Right lobe of liver (tissue), 6 donors: ENCODE measurements at regions not wholly inside any gene's neighbourhood (a gene's known extent, or its start where the extent isn't known, plus 50 kb on each side); places are given as distances from the start of the nearest gene placed in this dataset.

Experiments used
- ATAC-seq, 4 donors: fragments of 200-7000 bp; cut with Tn5 transposase; one replicate each; pipeline ENCODE4 v1.9.1; 2020; ENCODE audit warnings: mild to moderate bottlenecking in 4 of 4, moderate library complexity in 4 of 4
- DNase-seq, 3 donors: peaks; one replicate each; pipeline ENCODE4 v3.0.0-alpha.2; 2020
- H3K27ac ChIP-seq, 3 donors: fragments of 200-600 bp; one replicate each; pipeline ENCODE4 v1.8.0; 2022
- H3K27me3 ChIP-seq, 2 donors: fragments of 200-600 bp; one replicate each; pipeline ENCODE4 v1.8.0; 2022
- H3K36me3 ChIP-seq, 4 donors: fragments of 200-600 bp; sonication (generic) in 1 of 4; one replicate each; pipeline versions ENCODE4 v1.5.1 to v1.8.0; 2017 to 2022; ENCODE audit warnings: control low read depth in 1 of 4
- H3K4me1 ChIP-seq, 4 donors: fragments of 200-600 bp; sonication (generic) in 1 of 4; one replicate each; pipeline versions ENCODE4 v1.5.1 to v1.8.0; 2017 to 2022; ENCODE audit warnings: control low read depth in 1 of 4
- H3K4me3 ChIP-seq, 3 donors: fragments of 200-600 bp; one replicate each; pipeline ENCODE4 v1.8.0; 2022
- H3K9me3 ChIP-seq, 4 donors: fragments of 200-600 bp; sonication (generic) in 1 of 4; one replicate each; pipeline versions ENCODE4 v1.5.1 to v1.8.0; 2017 to 2022; ENCODE audit warnings: control low read depth in 1 of 4
- CTCF ChIP-seq, 4 donors: fragments of 200-600 bp in 3 of 4; fragments of 450-650 bp in 1 of 4; IDR thresholded peaks; one replicate each; pipeline versions ENCODE4 v1.5.1 to v1.8.0; 2016 to 2022; ENCODE audit warnings: antibody characterized with exemption in 4 of 4, mild to moderate bottlenecking in 2 of 4
- POLR2A ChIP-seq: fragments of 450-650 bp; IDR thresholded peaks from one replicate; pipeline ENCODE4 v1.6.1; 2017; ENCODE audit warnings: antibody characterized with exemption, mild to moderate bottlenecking
- WGBS: methylation state at CpG from one replicate; pipeline ENCODE4 v1.1.6; 2018; ENCODE audit warnings: low coverage, low lambda C conversion rate; ENCODE audit not compliant: insufficient coverage; ENCODE audit errors: missing lambda C conversion rate; 5-methylcytosine and 5-hydroxymethylcytosine counted together
- intact Hi-C, 2 donors: fragments of 100-400 bp; cut with DNase I; formaldehyde crosslinking; loops; one replicate each; pipeline versions ENCODE4 v1.11.2 to v1.14.1; 2022
- donor health status: DM: no; HTN: yes; CAD: no.
- donor health status: DM: no; HTN: no; CAD: no.
- donor health status: DM: no; HTN: no; CAD: no.
- donor health status: DM: no; HTN: yes; CAD: no.
- donor health status: DM: no; HTN: yes; CAD: no.

GRCh38 chr1:101618900-101619299, 377.8 kb downstream of the OLFM3 start:
- no peak overlapping the region for H3K27ac ChIP-seq
- WGBS = 67% methylated on average over 5 of the region's 5 CpGs

GRCh38 chr1:101632548-101633272, 364.0 kb downstream of the OLFM3 start:
- Histone ChIP-seq H3K4me3 (no peak overlapping the region), H3K36me3 (no peaks in the 10 kb centered on the region), H3K9me3 (no peaks in the 10 kb centered on the region), H3K27me3 (no peaks in the 10 kb centered on the region), H3K4me1 (no peaks in the 10 kb centered on the region), H3K27ac (no peak overlapping the region)
- intact Hi-C loops = no loop called here
- no peak for TF ChIP-seq POLR2A
- TF ChIP-seq CTCF (IDR thresholded peaks at IDR 0.05) = no peak
- WGBS = 43% methylated on average over 5 of the region's 5 CpGs
- DNase-seq (no peak), ATAC-seq (no peak)

More at GRCh38 chr1:101618900-101619299, 377.8 kb downstream of the OLFM3 start:
- H3K4me1 ChIP-seq = no peaks in the 10 kb centered on the region
- intact Hi-C loops = no loop called here
- TF ChIP-seq CTCF (IDR thresholded peaks at IDR 0.05) = no peak
- no peaks in the 10 kb centered on the region for H3K36me3 ChIP-seq
- H3K27me3 ChIP-seq = no peaks in the 10 kb centered on the region
- ATAC-seq = no peak
- no peak overlapping the region for H3K4me3 ChIP-seq
- no peaks in the 10 kb centered on the region for H3K9me3 ChIP-seq
- no peak for DNase-seq

GRCh38 chr1:101645810-101646209, 350.9 kb downstream of the OLFM3 start:
- no peaks in the 10 kb centered on the region for H3K4me1 ChIP-seq
- no peaks in the 10 kb centered on the region for H3K36me3 ChIP-seq
- ATAC-seq = no peak
- DNase-seq = no peak
- intact Hi-C loops = no loop called here
- H3K9me3 ChIP-seq = no peaks in the 10 kb centered on the region
- H3K27ac ChIP-seq = no peak overlapping the region
- whole genome bisulfite sequencing = 19% methylated on average over 2 of the region's 2 CpGs
- H3K27me3 ChIP-seq = no peaks in the 10 kb centered on the region
- H3K4me3 ChIP-seq = no peak overlapping the region
- no peak for TF ChIP-seq POLR2A
- no peak for TF ChIP-seq CTCF (IDR thresholded peaks at IDR 0.05)

GRCh38 chr1:101652484-101652883, 344.2 kb downstream of the OLFM3 start:
- ATAC-seq = no peak
- intact Hi-C loops = no loop called here
- Histone ChIP-seq H3K4me1 (no peaks in the 10 kb centered on the region), H3K27me3 (no peaks in the 10 kb centered on the region), H3K36me3 (no peaks in the 10 kb centered on the region), H3K4me3 (no peak overlapping the region), H3K27ac (no peak overlapping the region), H3K9me3 (no peaks in the 10 kb centered on the region)
- DNase-seq = no peak
- TF ChIP-seq POLR2A = no peak
- TF ChIP-seq CTCF (IDR thresholded peaks at IDR 0.05) = no peak
- WGBS = 67% methylated on average over 3 of the region's 3 CpGs
